ENCODE measurements at regions not wholly inside any gene's neighbourhood (a gene's known extent, or its start where the extent isn't known, plus 50 kb on each side); places are given as distances from the start of the nearest gene placed in this dataset.
A peak's percentile ranks its signal among the peaks of the same experiment; 100 is the strongest.

GRCh38 chr2:172299741-172300140 lies 127.6 kb upstream of the ITGA6 start:
- TF ChIP-seq CTCF (IDR thresholded peaks at IDR 0.05; ENCODE audit: control insufficient read depth, extremely low read depth, insufficient read depth): no peak
- no peak overlapping the region for H3K4me3 ChIP-seq (ENCODE audit: low read depth, low read length)
- DNase-seq (ENCODE audit: low read depth): peak; percentile 89

GRCh38 chr2:172300851-172301250 lies 126.5 kb upstream of the ITGA6 start:
- no peak for TF ChIP-seq CTCF (IDR thresholded peaks at IDR 0.05; ENCODE audit: control insufficient read depth, extremely low read depth, insufficient read depth)
- no peak for DNase-seq (ENCODE audit: low read depth)
- H3K4me3 ChIP-seq (ENCODE audit: low read depth, low read length): no peak overlapping the region

- TF ChIP-seq CTCF (IDR thresholded peaks at IDR 0.05; ENCODE audit: control insufficient read depth, extremely low read depth, insufficient read depth): no peak
- no peak for DNase-seq (ENCODE audit: low read depth)
- no peak overlapping the region for H3K4me3 ChIP-seq (ENCODE audit: low read depth, low read length)
Measured at GRCh38 chr2:172305066-172305465, 122.3 kb upstream of the ITGA6 start.

- H3K4me3 ChIP-seq (ENCODE audit: low read depth, low read length): no peak overlapping the region
- no peak for DNase-seq (ENCODE audit: low read depth)
- TF ChIP-seq CTCF (IDR thresholded peaks at IDR 0.05; ENCODE audit: control insufficient read depth, extremely low read depth, insufficient read depth): no peak
Measured at GRCh38 chr2:172307800-172308199, 119.6 kb upstream of the ITGA6 start.

- no peak for DNase-seq (ENCODE audit: low read depth)
- no peak overlapping the region for H3K4me3 ChIP-seq (ENCODE audit: low read depth, low read length)
- TF ChIP-seq CTCF (IDR thresholded peaks at IDR 0.05; ENCODE audit: control insufficient read depth, extremely low read depth, insufficient read depth): no peak
Measured at GRCh38 chr2:172308253-172308935, 119.0 kb upstream of the ITGA6 start.

- DNase-seq (ENCODE audit: low read depth): no peak
- no peak overlapping the region for H3K4me3 ChIP-seq (ENCODE audit: low read depth, low read length)
- TF ChIP-seq CTCF (IDR thresholded peaks at IDR 0.05; ENCODE audit: control insufficient read depth, extremely low read depth, insufficient read depth): no peak
Measured at GRCh38 chr2:172311921-172312345, 115.5 kb upstream of the ITGA6 start.
